HepG2 (cell line): ENCODE measurements at regions not wholly inside any gene's neighbourhood (a gene's known extent, or its start where the extent isn't known, plus 50 kb on each side); places are given as distances from the start of the nearest gene placed in this dataset.

ENCODE experiments used
- ATAC-seq: fragments of 200-7000 bp; cut with Tn5 transposase; 3 replicates; pipeline ENCODE4 v1.9.1; 2020; ENCODE audit warnings: mild to moderate bottlenecking, moderate library complexity
- BruUV-seq: library from RNA; stranded (reverse); fragments of 400-500 nt; replicated peaks from 2 replicates; lab custom pipeline; 2021; lab: Mats Ljungman, UMichigan
- CTCF ChIA-PET: fragments of 300-600 bp; formaldehyde crosslinking; extraction: SDS; loops from one replicate; lab custom pipeline; 2021; ENCODE audit warnings: low total read pairs, inconsistent platforms, low intra/inter-chr PET ratio; lab: Yijun Ruan, JAX
- POLR2A ChIA-PET: fragments of 350-600 bp; sonication (Branson Sonifier 250); formaldehyde crosslinking; loops from one replicate; lab custom pipeline; 2020; ENCODE audit warnings: antibody characterized with exemption, inconsistent platforms; lab: Yijun Ruan, JAX
- DNase-seq: peaks from one replicate; pipeline ENCODE4 v3.0.0-alpha.2; 2015; ENCODE audit warnings: low spot score
- FAIRE-seq: peaks from 3 replicates; lab custom pipeline; 2011; peaks lifted over from hg19 to GRCh38; lab: Jason Lieb, UNC
- H2AFZ ChIP-seq: one replicate; pipeline ENCODE4 v1.6.1; 2011; ENCODE audit warnings: low read length, inconsistent platforms
- H3K27ac ChIP-seq: fragments of 300-600 bp; 3 replicates; pipeline ENCODE4 v1.8.0; 2011; ENCODE audit warnings: mixed run types, mild to moderate bottlenecking, mixed read lengths, low read length, inconsistent platforms; ENCODE audit not compliant: insufficient read depth; ENCODE audit errors: extremely low read length
- H3K27me3 ChIP-seq, 2 experiments: fragments of 200-600 bp in 1 of 2; 2 replicates in 1 of 2; 3 replicates in 1 of 2; pipeline versions ENCODE4 v1.6.0 to v1.8.0; 2011; ENCODE audit warnings: low read length in 2 of 2, mild to moderate bottlenecking in 2 of 2, moderate library complexity in 2 of 2, inconsistent platforms in 1 of 2; ENCODE audit not compliant: insufficient read depth in 2 of 2, control insufficient read depth in 1 of 2
- H3K36me3 ChIP-seq, 2 experiments: fragments of 200-600 bp in 1 of 2; replicated peaks in 1 of 2; 2 replicates in 1 of 2; 3 replicates in 1 of 2; pipeline versions ENCODE4 v1.5.1 to v1.8.0; 2011; ENCODE audit warnings: low read length in 2 of 2, inconsistent platforms in 1 of 2; ENCODE audit not compliant: insufficient read depth in 2 of 2, control insufficient read depth in 1 of 2
- H3K4me1 ChIP-seq: 2 replicates; pipeline ENCODE4 v1.5.1; 2012; ENCODE audit warnings: low read length, inconsistent platforms; ENCODE audit not compliant: insufficient read depth
- H3K4me2 ChIP-seq: 2 replicates; pipeline ENCODE4 v1.6.0; 2011; ENCODE audit warnings: low read depth, low read length, inconsistent platforms
- H3K4me3 ChIP-seq, 3 experiments: fragments of 200-600 bp in 1 of 3; sonication (generic), shearing (Covaris generic) in 1 of 3; replicated peaks in 1 of 3; 2 replicates each; pipeline ENCODE4 v1.5.1; 2011 to 2016; ENCODE audit warnings: low read length in 3 of 3, inconsistent platforms in 2 of 3, low read depth in 2 of 3, mild to moderate bottlenecking in 2 of 3, control low read depth in 1 of 3, mixed read lengths in 1 of 3; ENCODE audit not compliant: insufficient read depth in 1 of 3
- H3K79me2 ChIP-seq: one replicate; pipeline ENCODE4 v1.6.1; 2011; ENCODE audit warnings: low read length, inconsistent platforms; ENCODE audit not compliant: insufficient read depth
- H3K9ac ChIP-seq: 2 replicates; pipeline ENCODE4 v1.6.0; 2011; ENCODE audit warnings: mild to moderate bottlenecking, low read depth, low read length, inconsistent platforms; ENCODE audit not compliant: insufficient read depth
- H3K9me3 ChIP-seq: 2 replicates; pipeline ENCODE4 v1.5.1; 2012; ENCODE audit warnings: mild to moderate bottlenecking, low read length
- H4K20me1 ChIP-seq: 2 replicates; pipeline ENCODE4 v1.6.0; 2011; ENCODE audit warnings: inconsistent platforms, mild to moderate bottlenecking, low read length, moderate library complexity; ENCODE audit not compliant: insufficient read depth
- ADNP ChIP-seq: sonication (generic); formaldehyde crosslinking; IDR thresholded peaks from 2 replicates; pipeline ENCODE4 v1.4.0; 2020; ENCODE audit warnings: missing genetic modification reagents
- FOSL1 ChIP-seq: sonication (generic); formaldehyde crosslinking; IDR thresholded peaks from 2 replicates; pipeline ENCODE4 v1.9.0; 2021; ENCODE audit warnings: missing genetic modification reagents, borderline replicate concordance
- KDM5B ChIP-seq: sonication (generic); formaldehyde crosslinking; IDR thresholded peaks from 2 replicates; pipeline ENCODE4 v1.4.0; 2020; ENCODE audit warnings: missing genetic modification reagents, mild to moderate bottlenecking, borderline replicate concordance
- MEF2D ChIP-seq: sonication (generic); formaldehyde crosslinking; IDR thresholded peaks from 2 replicates; pipeline ENCODE4 v1.5.1; 2020; ENCODE audit warnings: mild to moderate bottlenecking, missing genetic modification reagents
- NRL ChIP-seq: sonication (generic); formaldehyde crosslinking; IDR thresholded peaks from 2 replicates; pipeline ENCODE4 v1.5.0; 2020; ENCODE audit warnings: missing genetic modification reagents, mild to moderate bottlenecking, moderate library complexity, borderline replicate concordance
- U2AF2 ChIP-seq: fragments of 200-400 bp; formaldehyde crosslinking; IDR thresholded peaks from 2 replicates; pipeline ENCODE4 v1.6.1; 2017; ENCODE audit warnings: low read depth, mild to moderate bottlenecking, low read length
- ZBTB25 ChIP-seq: IDR thresholded peaks from 2 replicates; pipeline ENCODE4 v1.6.1; 2018; ENCODE audit warnings: missing genetic modification reagents
- ZNF510 ChIP-seq: sonication (generic); formaldehyde crosslinking; IDR thresholded peaks from 2 replicates; pipeline ENCODE4 v1.4.0; 2020; ENCODE audit warnings: low read depth, mild to moderate bottlenecking, missing genetic modification reagents
- WGBS: methylation state at CpG from one replicate; pipeline ENCODE4 v1.1.6; 2017; ENCODE audit warnings: low lambda C conversion rate; 5-methylcytosine and 5-hydroxymethylcytosine counted together
- in situ Hi-C: cut with HindIII; loops from 2 replicates; pipeline ENCODE4 v1.10.0; 2017; ENCODE audit warnings: low pct_unique_long_range_greater_than_20kb; ENCODE audit not compliant: extremely low pct_ligation_motif_present
- intact Hi-C: fragments of 100-400 bp; cut with micrococcal nuclease; formaldehyde crosslinking; loops from one replicate; pipeline ENCODE4 v1.10.0; 2022; ENCODE audit not compliant: unreplicated experiment
- TF ChIP-seq, protein P1 (sequence below), 2 experiments: fragments of 450-650 bp in 1 of 2; sonication (generic) in 1 of 2; formaldehyde crosslinking; IDR thresholded peaks; 2 replicates each; pipeline versions ENCODE4 v1.5.0 to v1.8.0; 2020 to 2022; ENCODE audit warnings: mild to moderate bottlenecking in 1 of 2, missing genetic modification reagents in 1 of 2
- TF ChIP-seq, protein P2 (sequence below): sonication (generic); formaldehyde crosslinking; IDR thresholded peaks from 2 replicates; pipeline ENCODE4 v1.5.0; 2020; ENCODE audit warnings: missing genetic modification reagents, mild to moderate bottlenecking, borderline replicate concordance

GRCh38 chr2:12259493-12259892, 457.2 kb upstream of the TRIB2 start:
- TF ChIP-seq FOSL1 (no peak), ZNF510 (CRISPR knock-in tag) (no peak), MEF2D (no peak), U2AF2 (no peak), NRL (CRISPR knock-in tag) (no peak), KDM5B (CRISPR knock-in tag) (no peak), ZBTB25 (CRISPR knock-in tag) (no peak), ADNP (CRISPR knock-in tag) (no peak)
- TF ChIP-seq, protein P1, sequence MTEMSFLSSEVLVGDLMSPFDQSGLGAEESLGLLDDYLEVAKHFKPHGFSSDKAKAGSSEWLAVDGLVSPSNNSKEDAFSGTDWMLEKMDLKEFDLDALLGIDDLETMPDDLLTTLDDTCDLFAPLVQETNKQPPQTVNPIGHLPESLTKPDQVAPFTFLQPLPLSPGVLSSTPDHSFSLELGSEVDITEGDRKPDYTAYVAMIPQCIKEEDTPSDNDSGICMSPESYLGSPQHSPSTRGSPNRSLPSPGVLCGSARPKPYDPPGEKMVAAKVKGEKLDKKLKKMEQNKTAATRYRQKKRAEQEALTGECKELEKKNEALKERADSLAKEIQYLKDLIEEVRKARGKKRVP (CRISPR knock-in tag; IDR thresholded peaks at IDR 0.05), result no peak
- TF ChIP-seq, protein P2, sequence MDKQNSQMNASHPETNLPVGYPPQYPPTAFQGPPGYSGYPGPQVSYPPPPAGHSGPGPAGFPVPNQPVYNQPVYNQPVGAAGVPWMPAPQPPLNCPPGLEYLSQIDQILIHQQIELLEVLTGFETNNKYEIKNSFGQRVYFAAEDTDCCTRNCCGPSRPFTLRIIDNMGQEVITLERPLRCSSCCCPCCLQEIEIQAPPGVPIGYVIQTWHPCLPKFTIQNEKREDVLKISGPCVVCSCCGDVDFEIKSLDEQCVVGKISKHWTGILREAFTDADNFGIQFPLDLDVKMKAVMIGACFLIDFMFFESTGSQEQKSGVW (CRISPR knock-in tag), result no peak
- 4% methylated on average over 3 of the region's 3 CpGs for WGBS
- ATAC-seq (no peak), DNase-seq (no peak), FAIRE-seq (no peak)
- no peaks in the 10 kb centered on the region for H3K27me3 ChIP-seq
- POLR2A ChIA-PET, result no interaction called here
- H3K4me3 ChIP-seq, result no peak overlapping the region
- H4K20me1 ChIP-seq, result no peaks in the 10 kb centered on the region
- H3K4me2 ChIP-seq, result no peak overlapping the region
- H3K36me3 ChIP-seq, result no peaks in the 10 kb centered on the region
- H3K9ac ChIP-seq, result no peak overlapping the region
- H3K4me1 ChIP-seq, result no peaks in the 10 kb centered on the region
- intact Hi-C loops (no loop called here), in situ Hi-C loops (no loop called here)
- H3K9me3 ChIP-seq, result no peaks in the 10 kb centered on the region
- no peak overlapping the region for H2AFZ ChIP-seq
- H3K79me2 ChIP-seq, result no peaks in the 10 kb centered on the region
- no peak overlapping the region for H3K27ac ChIP-seq
- CTCF ChIA-PET, result no interaction called here
- BruUV-seq, result no TSS peak
